Epithelial cell of proximal tubule (primary cell): ENCODE measurements at regions not wholly inside any gene's neighbourhood (a gene's known extent, or its start where the extent isn't known, plus 50 kb on each side); places are given as distances from the start of the nearest gene placed in this dataset.

Experiments used
- DNase-seq: peaks from one replicate; pipeline ENCODE4 v3.0.0-alpha.2; 2011; ENCODE audit warnings: low read depth
- H3K4me3 ChIP-seq: 2 replicates; pipeline ENCODE4 v1.5.1; 2011; ENCODE audit warnings: low read depth, mild to moderate bottlenecking, low read length
- CTCF ChIP-seq: conservative IDR thresholded peaks from 2 replicates; pipeline ENCODE4 v1.5.1; 2012; ENCODE audit warnings: low read depth, mild to moderate bottlenecking, low read length

GRCh38 chr2:234802845-234803171 lies 149.0 kb upstream of the SH3BP4 start:
- no peak for DNase-seq
- TF ChIP-seq CTCF = no peak

GRCh38 chr2:234802071-234802844 lies 149.6 kb upstream of the SH3BP4 start:
- DNase-seq = no peak
- no peak overlapping the region for H3K4me3 ChIP-seq
- no peak for TF ChIP-seq CTCF

More at GRCh38 chr2:234802845-234803171, 149.0 kb upstream of the SH3BP4 start:
- no peak overlapping the region for H3K4me3 ChIP-seq

- TF ChIP-seq CTCF = no peak
- no peak overlapping the region for H3K4me3 ChIP-seq
- no peak for DNase-seq
Observed at GRCh38 chr2:234797566-234798250, 154.1 kb upstream of the SH3BP4 start.

- no peak for DNase-seq
- no peak for TF ChIP-seq CTCF
- no peak overlapping the region for H3K4me3 ChIP-seq
Observed at GRCh38 chr2:234796045-234796591, 155.7 kb upstream of the SH3BP4 start.

- TF ChIP-seq CTCF = no peak
- no peak for DNase-seq
- H3K4me3 ChIP-seq = no peak overlapping the region
Observed at GRCh38 chr2:234795272-234795920, 156.4 kb upstream of the SH3BP4 start.

- DNase-seq = no peak
- no peak for TF ChIP-seq CTCF
- H3K4me3 ChIP-seq = no peak overlapping the region
Observed at GRCh38 chr2:234794866-234795265, 157.0 kb upstream of the SH3BP4 start.
